Hippocampal formation (tissue), 2 donors: ENCODE measurements at regions not wholly inside any gene's neighbourhood (a gene's known extent, or its start where the extent isn't known, plus 50 kb on each side); places are given as distances from the start of the nearest gene placed in this dataset.
"Not testable (repeated sequence)": the region's sequence is repeated elsewhere in the genome, so short reads cannot be mapped to it uniquely, and the experiment has no call there.

ENCODE experiments used
- DNase-seq, 2 donors: peaks; one replicate each; lab custom pipeline; 2025; lab: John Stamatoyannopoulos, UW

DNA sequence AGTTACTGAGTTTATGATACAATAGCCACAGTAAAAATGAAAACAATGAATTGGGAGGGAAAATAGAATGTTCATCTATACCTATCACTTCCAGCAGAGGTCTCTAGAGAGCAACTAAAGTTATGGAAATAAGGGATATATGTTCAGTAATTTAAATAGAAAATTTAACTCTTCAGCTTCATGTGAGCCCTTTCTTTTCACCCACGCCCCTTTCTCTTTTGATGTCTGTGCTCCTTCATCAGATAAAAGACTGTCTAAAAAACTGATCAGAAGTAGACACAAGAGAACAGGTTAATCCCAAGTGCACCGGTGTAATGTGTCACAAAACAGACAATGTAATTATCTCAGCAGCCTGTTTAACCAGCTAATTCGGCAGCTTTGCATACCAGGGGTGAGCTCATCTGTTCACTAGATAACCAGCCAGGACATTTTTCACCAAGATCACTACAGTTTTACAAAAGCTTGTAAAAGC, 238.5 kb upstream of the ERBB4 start:
- DNase-seq, result peak in 1 of 2 donors; percentile 36

DNA sequence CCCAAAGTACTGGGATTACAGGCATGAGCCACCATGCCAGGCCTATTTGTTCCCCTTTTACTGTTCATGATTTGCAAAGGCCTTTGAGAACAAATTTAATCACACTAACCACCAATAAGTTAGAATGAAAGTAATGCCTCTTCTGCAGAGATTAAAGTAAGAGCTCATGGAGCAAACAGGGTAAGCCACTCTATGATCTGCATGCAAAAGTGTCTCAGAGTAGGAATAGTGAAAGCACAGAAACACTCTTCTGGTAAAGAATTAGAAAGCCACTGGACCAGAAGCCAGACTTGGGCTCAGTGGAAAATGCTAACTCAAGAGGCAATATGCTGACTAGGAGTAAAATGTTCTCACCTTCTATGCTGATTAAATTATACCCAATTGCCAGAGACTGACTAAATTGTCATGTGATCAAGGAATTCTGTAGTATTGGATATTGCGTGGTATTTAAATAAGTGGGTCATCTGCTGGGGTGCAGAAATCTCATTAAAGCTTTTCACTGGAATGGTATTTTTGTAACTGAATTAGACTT, 235.3 kb upstream of the ERBB4 start:
- DNase-seq, result no peak

GRCh38 chr2:212770240-212770639, 231.6 kb upstream of the ERBB4 start:
- no peak for DNase-seq

GRCh38 chr2:212766921-212767320, 228.3 kb upstream of the ERBB4 start:
- DNase-seq, result no peak

DNA sequence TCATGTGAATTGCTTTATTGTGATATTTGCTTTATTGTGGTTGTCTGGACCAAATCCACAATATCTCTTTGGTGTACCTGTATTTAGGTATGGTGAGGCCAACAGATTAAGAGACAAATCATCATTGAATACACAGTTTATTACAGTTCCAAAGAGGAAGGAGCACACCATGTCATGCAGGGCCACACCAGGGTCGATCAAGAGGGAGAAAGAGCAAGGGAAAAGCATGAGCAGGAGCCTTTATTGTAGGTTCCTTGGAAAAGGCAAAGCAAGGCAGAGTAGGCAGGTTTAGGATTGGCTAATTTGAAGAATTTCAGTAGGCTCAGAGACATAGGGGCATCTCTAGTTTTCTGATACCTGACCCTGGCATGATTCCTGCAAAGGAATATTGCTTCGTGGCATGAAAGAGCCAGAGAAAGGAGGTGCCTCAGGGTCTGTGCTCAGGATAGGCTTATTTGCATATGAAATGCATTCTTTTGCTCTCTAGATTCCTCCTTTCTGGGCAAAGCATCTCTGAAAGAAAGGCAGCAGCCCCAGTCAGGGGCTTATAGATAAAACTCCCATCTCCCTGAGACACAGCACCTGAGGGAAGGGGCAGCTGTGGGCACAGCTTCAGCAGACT, 214.2 kb upstream of the ERBB4 start:
- DNase-seq, result no peak

DNA sequence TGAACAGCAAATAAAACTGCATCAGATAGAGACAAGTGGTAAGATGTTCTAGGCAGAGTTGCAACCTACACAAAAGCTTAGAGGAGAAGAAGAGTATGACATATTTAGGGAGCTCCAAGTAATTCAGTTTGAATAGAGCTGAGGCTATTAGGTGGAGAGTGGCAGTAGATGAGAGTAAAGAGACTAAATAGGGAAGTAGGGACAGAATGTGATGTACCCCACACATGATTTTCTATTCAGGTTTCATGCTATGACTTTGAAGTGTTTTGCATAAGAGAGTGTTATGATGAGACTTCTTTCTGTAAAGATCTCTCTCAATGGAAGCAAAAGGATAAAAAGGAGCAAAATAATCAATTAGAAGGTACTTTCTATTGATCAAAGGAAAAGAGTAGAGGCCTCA, 206.8 kb upstream of the ERBB4 start:
- no peak for DNase-seq

DNA sequence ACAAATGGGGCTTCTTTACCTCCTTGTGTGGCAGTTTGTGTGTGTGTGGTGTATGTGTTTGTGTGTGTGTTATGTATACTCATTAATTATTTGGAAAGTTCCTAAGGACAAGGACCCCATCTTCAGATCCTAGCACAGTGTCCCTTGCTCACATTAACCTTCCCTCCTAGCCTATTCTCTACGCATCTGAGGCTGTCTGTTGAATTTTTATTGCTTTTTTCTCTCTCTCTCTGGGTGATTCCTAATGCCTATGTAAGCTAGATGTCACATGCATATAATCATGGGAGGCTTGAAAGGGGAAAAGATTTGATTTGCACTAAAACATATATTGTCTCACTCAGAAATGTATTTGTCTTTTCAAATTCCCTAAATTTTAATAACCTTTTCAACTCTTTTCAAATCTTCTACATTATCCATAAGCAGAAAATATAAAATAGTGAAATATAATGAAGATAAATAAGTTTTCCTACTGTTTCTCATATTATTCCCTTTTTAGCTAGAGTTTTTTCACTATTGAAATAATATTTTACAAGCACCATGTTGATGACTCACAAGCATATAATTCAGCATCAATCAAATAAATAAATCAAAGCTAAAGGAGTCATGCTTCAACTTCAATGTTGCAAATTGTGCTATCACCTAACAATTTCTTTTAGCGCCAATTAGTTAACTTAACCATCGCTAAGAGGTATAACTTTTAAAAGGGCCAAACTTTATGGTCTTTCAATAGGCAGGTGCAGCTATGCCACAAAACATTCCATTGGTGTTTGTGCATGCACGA, 199.0 kb upstream of the ERBB4 start:
- DNase-seq, result no peak

GRCh38 chr2:212736385-212736726, 197.8 kb upstream of the ERBB4 start:
- DNase-seq, result no peak

DNA sequence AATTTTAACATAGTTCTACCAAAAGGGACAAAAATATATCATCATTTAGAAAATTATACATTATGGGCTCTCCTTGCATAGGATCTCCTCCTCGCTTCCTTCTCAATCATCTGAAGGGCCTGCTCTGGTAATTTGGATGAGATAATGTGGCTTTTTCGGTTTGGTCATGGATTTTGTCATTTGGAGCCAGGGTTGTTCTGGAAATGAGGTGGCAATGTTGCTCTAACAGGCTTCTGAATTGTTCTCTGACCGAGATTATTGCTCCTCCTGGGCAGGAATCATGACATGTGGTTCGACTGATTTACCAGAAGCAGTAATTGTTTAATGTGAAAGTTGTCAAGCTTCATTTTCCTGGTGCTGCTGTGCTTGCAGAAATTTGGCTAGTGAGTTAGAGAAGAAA, 194.7 kb upstream of the ERBB4 start:
- DNase-seq, result no peak

DNA sequence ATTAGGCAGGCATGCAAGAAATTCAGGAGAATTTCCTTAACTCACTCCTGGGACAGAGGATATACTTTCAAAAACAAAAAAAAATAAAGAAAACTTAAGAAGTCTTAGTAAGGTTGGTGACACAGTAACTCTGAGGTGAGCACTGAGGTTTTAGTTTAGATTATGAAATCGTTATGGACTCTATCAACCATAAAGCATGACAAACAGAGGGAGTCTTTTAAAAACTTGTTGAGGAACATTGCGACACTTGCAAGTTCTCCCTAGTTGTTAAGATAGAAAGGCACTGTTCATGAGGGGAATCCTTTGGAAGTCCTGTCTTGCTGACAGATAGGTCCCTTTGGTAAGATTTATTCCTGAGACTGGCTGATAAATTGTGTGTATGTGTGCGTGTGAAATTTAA, 194.3 kb upstream of the ERBB4 start:
- no peak for DNase-seq

DNA sequence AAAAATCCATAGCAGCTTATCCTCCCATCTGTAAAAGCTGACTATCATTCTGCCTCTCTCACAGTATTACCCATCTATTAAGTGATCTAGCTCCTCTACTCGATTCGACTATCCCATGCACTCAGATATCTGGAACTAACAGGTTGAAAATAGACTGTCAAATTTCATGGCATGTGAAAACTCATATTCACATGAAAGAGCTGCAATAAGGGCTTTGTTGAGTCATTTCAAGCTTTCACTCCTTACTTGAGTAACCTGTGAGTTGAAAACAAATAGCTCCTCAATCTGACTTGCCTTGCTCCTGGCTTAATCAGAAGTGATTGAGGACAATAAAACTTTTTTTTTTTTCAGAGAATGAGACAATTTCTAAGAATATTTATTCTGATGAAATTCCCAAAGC, 192.4 kb upstream of the ERBB4 start:
- DNase-seq, result no peak

- no peak for DNase-seq
Observed at GRCh38 chr2:212728717-212729116, 190.1 kb upstream of the ERBB4 start.

DNA sequence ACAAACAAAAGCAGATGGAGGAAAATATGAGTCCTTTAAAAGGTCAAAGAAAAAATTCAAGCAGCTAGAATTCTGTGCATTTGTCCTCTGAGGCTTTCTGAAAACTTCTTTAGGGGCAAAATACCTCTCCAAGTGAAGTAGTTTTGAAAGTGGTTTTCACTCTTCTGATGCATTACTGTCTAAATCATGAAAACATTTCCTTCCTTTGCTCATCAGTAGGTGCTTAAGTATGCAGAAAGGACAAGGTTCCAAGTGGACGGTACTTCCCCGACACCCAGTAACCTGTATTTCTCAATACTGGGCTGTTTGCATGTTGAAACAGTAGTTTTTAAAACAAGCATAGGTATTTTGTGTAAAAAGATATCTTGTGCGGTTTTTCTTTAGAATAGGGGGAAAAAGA, 189.1 kb upstream of the ERBB4 start:
- DNase-seq, result no peak

- DNase-seq, result no peak
Observed at GRCh38 chr2:212726403-212726802, 187.8 kb upstream of the ERBB4 start.

DNA sequence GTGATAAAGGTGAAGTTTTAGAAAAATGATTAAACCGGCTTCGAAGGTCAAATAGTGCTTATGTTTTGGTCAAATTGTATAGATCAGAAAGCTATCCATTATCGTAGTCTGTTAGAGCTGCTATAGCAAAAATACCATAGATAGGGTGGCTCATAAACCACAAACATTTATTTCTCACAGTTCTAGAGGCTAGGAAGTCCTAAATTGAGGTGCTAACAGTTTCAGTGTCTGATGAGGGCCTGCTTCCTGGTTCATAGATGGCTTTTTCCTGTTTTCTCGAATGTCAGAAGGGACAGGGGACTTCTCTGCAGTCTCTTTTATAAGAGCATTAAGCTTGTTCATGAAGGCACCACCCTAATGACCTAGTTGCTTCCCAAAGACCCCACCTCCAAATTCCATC, 186.6 kb upstream of the ERBB4 start:
- no peak for DNase-seq

GRCh38 chr2:212723226-212723625, 184.6 kb upstream of the ERBB4 start:
- DNase-seq, result no peak

GRCh38 chr2:212722046-212722445, 183.4 kb upstream of the ERBB4 start:
- no peak for DNase-seq

DNA sequence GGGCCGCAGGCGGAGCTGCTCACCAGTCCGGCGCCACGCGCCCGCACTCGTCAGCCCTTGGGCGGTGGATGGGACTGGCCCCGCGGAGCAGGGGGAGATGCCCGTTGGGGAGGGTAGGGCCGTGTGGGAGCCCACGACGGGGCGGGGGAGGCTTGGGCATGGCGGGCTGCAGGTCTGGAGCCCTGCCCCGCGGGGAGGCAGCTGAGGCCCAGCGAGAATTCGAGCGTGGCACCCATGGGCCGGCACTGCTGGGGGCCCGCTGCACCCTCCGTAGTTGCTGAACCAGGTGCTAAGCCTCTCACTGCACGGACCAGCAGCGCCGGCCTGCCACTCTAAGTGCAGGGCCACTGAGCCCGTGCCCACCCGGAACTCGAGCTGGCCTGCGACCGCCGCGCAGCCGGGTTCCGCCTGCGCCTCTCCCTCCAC, 182.4 kb upstream of the ERBB4 start:
- no peak for DNase-seq

DNA sequence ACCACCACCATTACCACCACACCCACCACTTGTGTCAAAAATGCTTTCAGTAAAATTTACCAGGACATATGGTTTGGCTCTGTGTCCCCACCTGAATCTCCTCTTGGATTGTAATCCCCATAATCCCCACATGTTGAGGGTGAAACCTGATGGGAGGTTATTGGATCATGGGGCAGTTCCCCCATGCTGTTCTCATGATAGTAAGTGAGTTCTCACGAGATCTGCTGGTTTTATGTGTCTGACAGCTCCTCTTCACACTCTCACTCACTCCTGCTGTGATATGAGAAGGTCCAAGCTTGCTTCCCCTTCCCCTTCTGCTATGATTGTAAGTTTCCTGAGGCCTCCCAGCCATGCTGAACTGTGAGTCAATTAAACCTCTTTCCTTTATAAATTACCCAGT, 176.8 kb upstream of the ERBB4 start:
- not testable (repeated sequence) for DNase-seq

- no peak for DNase-seq
Observed at GRCh38 chr2:212713681-212714080, 175.1 kb upstream of the ERBB4 start.

DNA sequence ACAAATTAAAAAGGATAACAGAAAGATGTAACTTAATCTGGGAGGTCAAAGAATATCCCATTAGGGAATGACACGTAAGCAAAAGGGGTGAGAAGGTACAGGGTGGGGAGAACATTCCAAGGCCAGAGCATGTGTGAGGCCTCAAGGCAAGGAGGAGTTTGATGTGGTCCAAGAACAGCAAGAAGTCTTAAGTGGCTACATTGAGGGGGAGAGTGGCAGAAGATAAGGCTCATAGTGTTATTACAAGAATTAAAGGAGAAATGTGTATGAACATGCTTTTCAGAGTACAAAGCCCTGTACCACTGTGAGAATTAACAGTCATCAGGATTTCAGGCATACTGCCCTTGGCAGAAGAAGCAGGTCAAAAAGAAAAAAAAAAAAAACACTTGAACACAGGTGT, 174.4 kb upstream of the ERBB4 start:
- DNase-seq, result no peak

DNA sequence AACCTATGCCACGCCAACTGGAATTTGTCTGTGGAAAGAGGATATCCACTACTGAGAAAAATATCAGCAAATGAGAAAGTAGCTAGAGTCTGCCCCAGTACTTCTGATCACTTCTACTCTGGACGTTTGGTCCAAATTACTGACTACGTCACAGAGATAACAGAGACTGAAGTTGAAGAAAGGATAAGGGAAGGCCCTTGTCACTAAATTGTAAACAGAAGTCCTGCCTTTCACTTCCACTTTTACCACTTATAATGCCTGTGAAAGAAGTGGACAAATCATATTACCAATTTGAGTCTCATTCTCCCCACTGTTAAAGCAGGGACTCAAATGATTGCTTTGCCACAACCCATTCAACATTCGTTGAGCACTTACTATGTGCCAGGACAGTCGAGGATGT, 173.9 kb upstream of the ERBB4 start:
- DNase-seq, result no peak

DNA sequence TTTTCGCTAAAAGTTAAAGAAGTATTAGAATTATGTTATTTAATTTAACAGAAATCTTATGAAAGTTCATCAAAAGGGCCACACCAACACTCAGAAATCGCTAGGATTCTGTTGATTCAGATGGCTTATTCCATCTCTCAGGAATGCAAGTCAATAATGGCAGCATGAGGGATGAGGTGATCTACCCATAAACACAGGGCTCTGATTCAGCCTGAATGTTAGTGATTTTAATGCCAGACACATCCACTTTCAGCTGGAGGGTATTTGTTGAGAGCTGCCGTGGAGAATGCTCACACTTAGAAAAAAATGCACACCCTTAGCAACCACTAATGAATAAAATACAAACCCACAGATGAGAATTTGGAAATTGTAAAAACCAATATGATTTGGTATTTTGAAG, 173.3 kb upstream of the ERBB4 start:
- peak in 1 of 2 donors; percentile 38 for DNase-seq

GRCh38 chr2:212709280-212709679, 170.7 kb upstream of the ERBB4 start:
- DNase-seq, result no peak
